Tibial nerve (tissue), 3 donors: ENCODE measurements at regions not wholly inside any gene's neighbourhood (a gene's known extent, or its start where the extent isn't known, plus 50 kb on each side); places are given as distances from the start of the nearest gene placed in this dataset.

Source experiments
- CTCF ChIP-seq, 5 experiments: fragments of 200-600 bp in 3 of 5; fragments of 450-650 bp in 2 of 5; sonication (generic) in 3 of 5; IDR thresholded peaks; one replicate each; pipeline ENCODE4 v1.5.1; 2016 to 2019; ENCODE audit warnings: antibody characterized with exemption in 5 of 5, mild to moderate bottlenecking in 3 of 5, moderate library complexity in 2 of 5
- POLR2A ChIP-seq, 2 donors: fragments of 450-650 bp; IDR thresholded peaks; one replicate each; pipeline ENCODE4 v1.6.1; 2017; ENCODE audit warnings: antibody characterized with exemption in 2 of 2, mild to moderate bottlenecking in 2 of 2, moderate library complexity in 2 of 2

DNA sequence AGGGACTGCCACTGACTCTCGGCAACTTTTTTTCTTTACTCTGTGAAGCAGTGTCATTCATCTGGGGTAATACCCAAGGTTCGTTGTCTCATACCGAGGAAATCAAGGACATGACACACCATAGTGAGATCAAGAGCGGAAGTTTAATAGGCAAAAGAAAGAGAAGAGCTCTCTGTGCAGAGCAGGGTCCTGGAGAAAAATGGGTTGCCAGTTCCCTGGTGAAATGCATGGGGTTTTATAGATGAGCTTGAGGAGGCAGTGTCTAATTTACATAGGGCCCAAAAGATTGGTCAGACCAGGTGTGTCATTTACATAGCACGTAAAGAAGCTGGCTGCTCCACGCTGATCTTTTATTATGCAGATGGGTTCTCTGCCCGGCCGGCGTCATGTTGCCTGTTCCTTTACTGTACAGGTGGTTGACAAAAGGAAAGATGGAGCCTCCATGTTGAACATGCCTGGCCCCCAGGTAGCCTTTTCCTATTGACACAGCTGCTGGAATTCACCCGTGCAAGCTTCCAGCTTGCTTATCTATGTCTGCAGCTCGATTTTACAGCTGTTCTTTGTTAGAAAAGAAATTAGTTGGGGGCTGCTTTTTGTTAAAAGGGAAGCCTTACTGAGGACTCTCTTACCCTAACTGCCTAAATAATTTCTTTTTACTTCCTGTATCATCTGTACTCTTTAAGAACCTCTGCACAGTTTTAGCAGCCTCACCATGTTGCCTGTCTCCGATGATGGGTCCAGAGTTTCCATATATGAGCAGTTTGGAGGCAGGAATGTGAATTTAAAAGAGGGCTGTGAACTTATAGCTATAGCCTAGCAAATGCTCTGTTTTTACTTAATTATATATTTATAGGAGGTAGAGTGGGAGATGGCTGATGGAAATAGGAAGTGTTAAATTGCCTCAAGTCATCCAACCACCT, 98.0 kb upstream of the DIAPH3 start:
- TF ChIP-seq CTCF (IDR thresholded peaks at IDR 0.05) (no peak), POLR2A (IDR thresholded peaks at IDR 0.05) (no peak)
